Embryonic facial prominence (tissue), 1 donor: ENCODE measurements at regions not wholly inside any gene's neighbourhood (a gene's known extent, or its start where the extent isn't known, plus 50 kb on each side); places are given as distances from the start of the nearest gene placed in this dataset.

Experiments
- DNase-seq: peaks from one replicate; pipeline ENCODE4 v3.0.0-alpha.2; 2016; ENCODE audit errors: extremely low spot score

GRCh38 chr3:98999675-99000074 is 98.2 kb upstream of the DCBLD2 start:
- DNase-seq, result no peak

GRCh38 chr3:98994128-98994762 is 92.8 kb upstream of the DCBLD2 start:
- no peak for DNase-seq

- DNase-seq, result no peak
These were observed 89.9 kb upstream of the DCBLD2 start for GRCh38 chr3:98991393-98991792.

GRCh38 chr3:98990657-98991056 is 89.2 kb upstream of the DCBLD2 start:
- DNase-seq, result no peak

GRCh38 chr3:98986073-98986472 is 84.6 kb upstream of the DCBLD2 start:
- no peak for DNase-seq

DNA sequence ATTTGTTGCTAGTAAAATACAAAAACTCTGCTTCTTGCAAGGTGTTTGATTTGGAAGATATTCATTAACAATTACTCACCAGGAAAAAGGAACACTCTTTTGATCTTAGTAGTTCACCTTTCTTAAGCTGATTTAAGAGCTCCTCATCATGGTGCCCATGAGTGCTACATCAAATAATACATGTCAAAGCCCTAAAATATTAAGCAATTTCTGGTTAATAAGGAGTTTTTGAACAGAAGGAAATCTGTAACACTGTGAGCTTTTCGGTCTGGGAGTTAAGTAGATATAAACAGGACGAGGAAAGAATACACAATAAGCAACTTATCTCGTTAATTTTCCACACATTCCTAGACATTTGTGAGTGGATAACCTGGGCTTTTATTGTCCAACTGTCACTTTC is 83.9 kb upstream of the DCBLD2 start:
- no peak for DNase-seq

GRCh38 chr3:98984024-98984423 is 82.5 kb upstream of the DCBLD2 start:
- no peak for DNase-seq

- DNase-seq, result no peak
These were observed 80.9 kb upstream of the DCBLD2 start for GRCh38 chr3:98982351-98982750.

- no peak for DNase-seq
These were observed 79.6 kb upstream of the DCBLD2 start for GRCh38 chr3:98980915-98981596.

DNA sequence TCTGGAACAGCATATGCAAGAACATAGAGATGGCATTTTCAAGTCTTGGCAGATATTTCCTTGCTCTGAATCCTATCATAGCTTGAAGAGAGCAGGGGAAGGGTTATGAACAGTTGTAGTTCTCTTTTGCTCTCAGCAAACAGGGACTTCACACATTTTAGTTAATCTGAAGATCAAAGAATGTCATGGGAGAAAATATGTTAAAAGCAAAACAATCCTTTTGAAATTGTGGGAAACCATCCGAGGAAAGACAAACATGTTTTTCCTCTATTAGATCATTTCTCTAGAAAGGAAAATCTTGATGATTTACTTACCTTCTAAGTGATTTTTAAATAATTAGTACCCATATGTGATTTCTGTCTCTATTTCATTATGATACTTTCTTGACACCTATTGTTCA is 77.8 kb upstream of the DCBLD2 start:
- no peak for DNase-seq

GRCh38 chr3:98978068-98978811 is 76.7 kb upstream of the DCBLD2 start:
- DNase-seq, result no peak

DNA sequence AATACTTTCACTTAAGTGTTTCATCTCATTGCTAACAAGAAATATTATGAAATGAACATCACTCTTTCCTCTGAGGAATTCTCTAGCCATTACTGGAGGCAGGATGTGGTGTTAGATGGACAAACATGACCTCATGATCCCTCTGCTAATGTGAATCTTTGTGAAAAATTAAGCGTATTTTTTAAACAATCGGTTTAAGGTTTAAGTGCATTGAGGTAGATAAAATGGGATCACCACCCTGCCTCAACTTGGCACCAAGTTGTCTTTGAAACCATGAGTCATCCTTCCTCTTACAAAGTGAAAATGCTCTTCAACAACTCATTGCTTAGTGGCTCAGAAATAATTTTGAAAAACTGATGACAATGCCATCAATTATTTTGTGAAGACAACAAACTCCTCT is 76.0 kb upstream of the DCBLD2 start:
- DNase-seq, result no peak

GRCh38 chr3:98974442-98974841 is 72.9 kb upstream of the DCBLD2 start:
- no peak for DNase-seq

- no peak for DNase-seq
These were observed 71.2 kb upstream of the DCBLD2 start for GRCh38 chr3:98972720-98973119.

GRCh38 chr3:98972155-98972554 is 70.7 kb upstream of the DCBLD2 start:
- no peak for DNase-seq

DNA sequence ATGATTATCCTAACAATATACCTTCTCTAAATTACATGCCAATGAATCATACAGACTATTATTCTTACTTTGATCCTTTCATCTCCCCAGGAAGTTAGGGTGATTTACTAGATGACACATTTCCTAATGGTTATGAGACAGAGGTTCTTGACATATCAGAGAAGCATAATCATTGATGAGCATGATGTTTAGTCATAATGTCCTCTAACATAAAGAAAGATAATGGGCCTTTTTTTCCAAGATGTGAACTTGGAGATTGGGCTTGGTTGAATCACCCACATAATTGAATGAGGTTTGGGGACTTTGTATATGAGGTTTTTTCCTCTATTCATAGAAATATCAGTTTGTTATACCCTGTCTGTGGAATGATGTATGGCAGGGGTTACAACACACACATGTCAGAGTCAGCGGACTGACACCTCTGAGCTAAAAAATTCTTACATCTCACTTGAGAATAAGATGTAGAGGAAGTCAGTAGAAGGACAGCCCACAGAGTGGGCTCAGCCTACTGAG is 69.7 kb upstream of the DCBLD2 start:
- no peak for DNase-seq

GRCh38 chr3:98969295-98969694 is 67.8 kb upstream of the DCBLD2 start:
- no peak for DNase-seq

DNA sequence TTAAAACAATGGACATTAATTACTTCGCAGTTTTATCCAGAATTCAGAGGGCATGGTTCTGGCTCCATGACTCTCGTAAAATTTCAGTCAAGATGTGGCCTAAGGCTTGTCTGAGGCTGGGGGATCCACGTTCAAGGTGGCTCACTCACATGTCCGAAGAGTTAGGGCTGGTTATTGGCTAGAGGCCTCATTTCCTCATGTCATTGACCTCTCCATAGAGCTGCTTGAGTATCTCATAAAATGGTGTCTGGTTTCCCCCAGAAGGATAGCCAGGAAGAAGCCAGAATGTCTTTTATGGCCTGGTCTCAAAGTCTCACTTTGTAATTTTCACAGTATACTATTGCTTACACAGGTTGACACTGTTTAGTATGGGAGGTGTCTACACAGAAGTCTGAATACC is 67.3 kb upstream of the DCBLD2 start:
- no peak for DNase-seq

DNA sequence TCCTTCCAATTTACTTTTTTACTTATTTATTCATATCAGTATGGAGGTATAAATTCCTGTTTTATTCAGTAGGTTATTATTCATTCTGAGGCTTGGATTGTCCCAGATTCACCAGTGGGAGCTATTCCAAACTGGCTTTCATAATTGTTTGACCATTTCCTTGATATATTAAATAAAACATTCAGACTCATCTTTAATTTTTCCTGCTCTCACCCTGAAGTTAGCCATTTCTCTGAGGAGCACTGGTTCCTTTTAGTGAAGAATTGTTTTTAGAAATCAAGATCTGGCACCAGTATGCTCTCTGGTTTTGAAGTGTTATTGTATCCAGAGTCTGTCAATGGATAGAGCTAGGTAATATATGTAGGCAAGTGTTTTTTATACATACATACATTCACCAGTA is 66.9 kb upstream of the DCBLD2 start:
- DNase-seq, result no peak

DNA sequence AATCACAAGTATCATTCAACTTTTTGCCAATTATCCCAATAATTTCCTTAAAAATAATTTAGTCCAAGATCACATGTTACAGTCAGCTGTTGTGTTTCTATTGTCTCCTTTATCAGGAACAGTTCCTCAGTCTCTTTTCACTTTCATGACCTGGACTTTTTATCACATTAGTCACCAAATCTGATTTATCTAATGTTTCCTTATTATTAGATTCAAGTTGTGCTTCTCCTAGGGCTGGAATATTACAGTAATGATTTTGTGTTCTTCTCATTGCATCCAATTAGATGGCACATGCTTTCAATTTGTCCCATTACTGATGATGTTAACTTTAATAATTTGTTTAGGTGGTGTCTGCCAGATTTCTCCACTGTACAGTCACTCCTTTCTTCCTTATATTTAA is 66.3 kb upstream of the DCBLD2 start:
- no peak for DNase-seq

- no peak for DNase-seq
These were observed 65.5 kb upstream of the DCBLD2 start for GRCh38 chr3:98966862-98967546.

DNA sequence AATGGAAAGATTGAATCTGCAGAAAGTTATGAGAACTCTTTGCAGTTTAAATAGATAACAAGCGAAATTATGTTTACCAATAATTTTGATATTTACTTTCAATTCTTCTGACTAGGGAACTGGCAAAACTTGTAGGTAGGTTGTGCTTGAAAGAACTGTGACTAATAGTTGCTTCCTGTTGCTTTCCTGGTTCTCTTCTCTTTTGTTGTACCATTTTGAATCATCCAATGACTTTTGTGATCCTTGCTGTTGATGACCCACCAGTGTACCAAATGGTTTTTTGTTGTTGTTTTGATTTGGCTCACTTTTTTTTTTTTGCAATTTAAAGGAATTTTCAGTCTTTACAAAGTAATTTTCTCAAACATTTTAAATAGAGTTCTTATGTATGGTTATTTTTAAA is 64.9 kb upstream of the DCBLD2 start:
- DNase-seq, result no peak
